MV-4-11 (cell line): ENCODE measurements at regions not wholly inside any gene's neighbourhood (a gene's known extent, or its start where the extent isn't known, plus 50 kb on each side); places are given as distances from the start of the nearest gene placed in this dataset.
"Not testable (repeated sequence)": the region's sequence is repeated elsewhere in the genome, so short reads cannot be mapped to it uniquely, and the experiment has no call there.

Experiments
- DNase-seq: peaks from one replicate; lab custom pipeline; 2025; lab: John Stamatoyannopoulos, UW

- peak; percentile 59 for DNase-seq
These were observed 224.7 kb upstream of the EGLN3 start for GRCh38 chr14:34175574-34175973.

GRCh38 chr14:34174973-34175372 is 224.1 kb upstream of the EGLN3 start:
- no peak for DNase-seq

- no peak for DNase-seq
These were observed 223.0 kb upstream of the EGLN3 start for GRCh38 chr14:34173916-34174315.

- no peak for DNase-seq
These were observed 221.9 kb upstream of the EGLN3 start for GRCh38 chr14:34172550-34173368.

GRCh38 chr14:34172173-34172451 is 221.2 kb upstream of the EGLN3 start:
- no peak for DNase-seq

- no peak for DNase-seq
These were observed 220.7 kb upstream of the EGLN3 start for GRCh38 chr14:34171431-34172172.

GRCh38 chr14:34170882-34171281 is 220.0 kb upstream of the EGLN3 start:
- no peak for DNase-seq

- no peak for DNase-seq
These were observed 218.7 kb upstream of the EGLN3 start for GRCh38 chr14:34169561-34169960.

- DNase-seq: no peak
These were observed 217.8 kb upstream of the EGLN3 start for GRCh38 chr14:34168656-34169055.

GRCh38 chr14:34165847-34166350 is 215.0 kb upstream of the EGLN3 start:
- DNase-seq: no peak

- no peak for DNase-seq
These were observed 213.4 kb upstream of the EGLN3 start for GRCh38 chr14:34164162-34164864.

GRCh38 chr14:34161351-34162082 is 210.6 kb upstream of the EGLN3 start:
- no peak for DNase-seq

GRCh38 chr14:34160619-34161018 is 209.7 kb upstream of the EGLN3 start:
- DNase-seq: no peak

- no peak for DNase-seq
These were observed 206.8 kb upstream of the EGLN3 start for GRCh38 chr14:34157651-34158050.

- no peak for DNase-seq
These were observed 196.6 kb upstream of the EGLN3 start for GRCh38 chr14:34147461-34147860.

GRCh38 chr14:34140127-34140526 is 189.3 kb upstream of the EGLN3 start:
- DNase-seq: not testable (repeated sequence)

GRCh38 chr14:34139160-34140121 is 188.6 kb upstream of the EGLN3 start:
- peak; percentile 7 for DNase-seq

GRCh38 chr14:34138175-34138574 is 187.3 kb upstream of the EGLN3 start:
- DNase-seq: no peak

- DNase-seq: no peak
These were observed 186.3 kb upstream of the EGLN3 start for GRCh38 chr14:34137001-34137745.

- peak; percentile 96 for DNase-seq
These were observed 184.6 kb upstream of the EGLN3 start for GRCh38 chr14:34135492-34135891.
